GM23248 (cell line): ENCODE measurements at regions not wholly inside any gene's neighbourhood (a gene's known extent, or its start where the extent isn't known, plus 50 kb on each side); places are given as distances from the start of the nearest gene placed in this dataset.

Source experiments
- EZH2 ChIP-seq: fragments of 200-600 bp; sonication (generic); IDR thresholded peaks from 2 replicates; pipeline ENCODE4 v1.6.1; 2018; ENCODE audit warnings: antibody characterized with exemption, mild to moderate bottlenecking; ENCODE audit not compliant: insufficient read depth, poor library complexity, severe bottlenecking
- EZH2phosphoT487 ChIP-seq: fragments of 200-600 bp; sonication (generic); IDR thresholded peaks from 2 replicates; pipeline ENCODE4 v1.6.1; 2018; ENCODE audit warnings: antibody characterized with exemption, moderate library complexity, mild to moderate bottlenecking, low read depth; ENCODE audit not compliant: insufficient read depth

- TF ChIP-seq EZH2 (no peak), EZH2phosphoT487 (no peak)
These were observed 1602.1 kb downstream of the SI start for GRCh38 chr3:163476179-163476578.
